ENCODE measurements at regions not wholly inside any gene's neighbourhood (a gene's known extent, or its start where the extent isn't known, plus 50 kb on each side); places are given as distances from the start of the nearest gene placed in this dataset.
A peak's percentile ranks its signal among the peaks of the same experiment; 100 is the strongest.
"Not testable (repeated sequence)": the region's sequence is repeated elsewhere in the genome, so short reads cannot be mapped to it uniquely, and the experiment has no call there.

DNA sequence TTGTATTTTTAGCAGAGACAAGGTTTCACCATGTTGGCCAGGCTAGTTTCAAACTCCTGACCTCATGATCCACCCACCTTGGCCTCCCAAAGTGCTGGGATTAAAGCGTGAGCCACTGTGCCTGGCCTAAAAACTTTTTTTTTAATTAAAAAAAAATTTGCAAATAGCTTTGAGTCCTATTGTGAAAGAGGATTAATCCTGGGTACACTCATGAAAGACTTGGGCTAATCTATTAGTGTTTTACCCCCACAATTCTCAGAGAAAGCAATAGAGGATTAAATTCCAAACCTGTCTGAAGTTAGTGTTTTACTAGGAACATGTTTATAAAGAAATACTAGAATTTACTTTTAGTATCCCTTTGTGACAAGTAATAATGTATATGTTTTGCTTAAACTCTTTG, 76.9 kb upstream of the ITGB1 start:
- DNase-seq, result no peak

- DNase-seq, result no peak
Measured at GRCh38 chr10:33032654-33033151, 74.7 kb upstream of the ITGB1 start.

GRCh38 chr10:33031815-33032653, 74.0 kb upstream of the ITGB1 start:
- no peak for DNase-seq

GRCh38 chr10:33031171-33031570, 73.1 kb upstream of the ITGB1 start:
- no peak for DNase-seq

DNA sequence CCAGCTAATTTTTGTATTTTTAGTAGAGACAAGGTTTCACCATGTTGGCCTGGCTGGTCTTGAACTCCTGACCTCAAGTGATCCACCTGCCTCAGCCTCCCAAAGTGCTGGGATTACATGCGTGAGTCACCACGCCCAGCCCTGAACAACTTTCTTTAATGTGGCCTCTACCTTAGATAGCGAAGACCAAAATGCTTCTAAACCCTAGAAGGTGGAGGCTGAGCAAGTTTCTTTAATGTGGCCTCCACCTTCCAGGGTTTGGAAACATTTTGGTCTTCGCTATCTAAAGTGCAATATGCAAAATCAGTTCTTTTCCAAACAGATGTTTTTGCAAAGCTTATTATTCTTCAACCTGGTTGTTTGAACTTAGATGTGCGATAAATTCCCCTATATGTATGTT, 70.5 kb upstream of the ITGB1 start:
- DNase-seq, result not testable (repeated sequence)

DNA sequence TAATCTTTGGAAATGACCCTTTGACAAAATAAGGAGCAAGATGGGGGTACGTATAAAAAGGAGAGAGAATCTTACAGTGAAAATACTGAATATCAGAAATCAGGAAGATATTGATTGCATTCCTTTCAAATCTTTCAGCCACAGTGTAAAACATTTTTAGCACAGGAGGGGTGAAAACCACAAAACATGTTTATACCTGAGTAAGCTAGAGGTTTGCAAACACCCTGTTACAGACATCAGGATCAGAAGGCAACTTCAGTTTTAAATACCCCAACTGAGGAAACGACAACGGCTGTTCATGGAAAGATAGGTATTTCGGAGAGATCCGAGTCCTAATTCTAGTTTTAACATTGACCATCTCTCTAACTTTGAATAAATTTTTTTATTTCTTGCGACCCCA, 69.1 kb upstream of the ITGB1 start:
- no peak for DNase-seq

DNA sequence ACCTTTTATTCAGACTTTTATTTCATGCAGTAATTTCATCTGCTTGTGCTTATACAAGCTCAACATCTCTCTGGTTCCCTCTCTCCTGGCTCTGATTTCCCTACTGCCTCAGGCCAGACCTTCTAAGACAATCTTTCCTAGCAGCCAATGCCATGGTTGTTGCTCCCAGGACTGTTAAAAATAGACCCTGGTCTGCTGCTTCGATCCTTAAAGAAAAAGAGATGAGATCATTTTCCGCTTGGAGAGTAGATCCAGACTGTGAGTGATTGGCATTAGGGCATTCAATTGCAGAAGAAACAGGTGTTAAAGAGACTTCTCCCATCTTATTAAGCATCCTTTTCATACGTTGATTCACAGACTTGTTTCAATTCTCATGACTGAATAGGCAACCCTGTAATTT, 68.4 kb upstream of the ITGB1 start:
- no peak for DNase-seq

DNA sequence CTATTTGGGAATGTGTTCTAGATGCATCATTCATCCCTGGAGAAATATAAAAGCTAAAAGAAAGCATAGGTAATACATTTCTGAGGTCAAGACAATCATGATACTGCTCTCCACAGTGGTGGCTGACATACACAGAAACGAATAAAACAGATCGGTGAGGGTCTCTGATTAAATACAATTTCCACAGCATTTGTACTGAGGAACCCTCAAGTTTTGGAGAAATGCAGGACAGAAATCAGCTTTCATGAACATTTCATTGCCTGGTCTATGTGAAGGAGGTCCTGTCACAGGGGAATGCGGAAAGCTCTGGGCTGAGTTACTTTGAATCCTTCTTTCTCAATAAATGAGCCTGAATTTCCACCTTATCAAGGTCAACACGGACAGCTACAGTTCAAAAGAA, 67.9 kb upstream of the ITGB1 start:
- DNase-seq, result no peak

- DNase-seq, result no peak
Measured at GRCh38 chr10:33025039-33025438, 67.0 kb upstream of the ITGB1 start.

- no peak for DNase-seq
Measured at GRCh38 chr10:33022691-33023090, 64.7 kb upstream of the ITGB1 start.

DNA sequence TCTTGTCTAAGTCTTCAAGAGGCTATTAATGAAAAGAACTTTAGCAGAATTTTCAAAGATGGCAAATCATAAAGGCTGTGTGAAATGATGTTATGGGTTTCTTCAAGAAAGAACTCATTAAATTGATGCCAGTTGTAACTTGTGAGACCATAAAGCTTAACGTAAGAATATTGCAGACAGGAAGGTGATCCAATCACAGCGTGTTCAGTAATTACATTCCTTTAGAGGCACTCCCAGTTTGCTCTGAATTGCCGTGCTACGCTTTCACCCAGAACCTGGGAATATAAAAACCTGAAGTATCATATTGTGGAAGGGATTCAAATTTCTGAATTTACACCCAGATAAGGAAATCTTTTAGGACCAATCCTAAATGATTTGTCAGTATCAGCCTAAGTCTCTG, 64.1 kb upstream of the ITGB1 start:
- DNase-seq, result no peak

- no peak for DNase-seq
Measured at GRCh38 chr10:33016988-33017387, 59.0 kb upstream of the ITGB1 start.

DNA sequence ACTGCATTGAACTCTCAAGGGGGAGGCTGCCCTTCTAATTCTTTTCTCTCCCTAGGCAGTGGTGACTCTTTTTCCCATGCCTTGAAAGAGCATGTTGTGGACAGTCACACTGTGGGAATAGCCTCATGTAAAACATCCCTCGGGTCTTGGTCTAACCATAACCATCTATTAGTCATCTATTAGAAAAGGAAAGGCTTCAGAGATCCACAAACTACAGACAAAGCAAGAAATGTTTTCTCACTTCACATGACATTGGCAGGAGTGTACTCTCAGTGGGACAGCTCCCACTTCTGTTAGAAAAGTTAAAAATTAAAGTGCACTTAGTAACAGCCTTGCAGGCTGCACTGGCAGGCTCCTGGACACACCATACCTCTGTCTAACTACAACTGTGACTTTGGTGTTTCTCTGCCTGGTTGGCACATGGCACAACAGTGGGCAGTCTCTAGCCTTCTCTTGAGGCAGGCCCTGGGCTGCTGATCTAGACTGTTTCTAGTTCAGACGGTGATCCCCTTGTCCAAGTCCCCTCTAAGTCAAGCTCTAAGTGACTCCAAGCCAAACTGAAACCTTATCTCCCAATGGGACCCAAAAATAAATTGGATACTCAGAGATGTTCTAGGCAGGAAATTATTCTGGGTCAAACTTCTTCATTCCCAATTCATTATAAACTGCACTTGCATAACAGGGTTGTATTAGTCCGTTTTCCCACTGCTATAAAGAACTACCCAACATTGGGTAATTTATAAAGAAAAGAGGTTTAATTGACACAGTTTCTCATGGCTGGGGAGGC, 57.9 kb upstream of the ITGB1 start:
- DNase-seq, result no peak

- DNase-seq, result not testable (repeated sequence)
Measured at GRCh38 chr10:33013331-33013730, 55.3 kb upstream of the ITGB1 start.

DNA sequence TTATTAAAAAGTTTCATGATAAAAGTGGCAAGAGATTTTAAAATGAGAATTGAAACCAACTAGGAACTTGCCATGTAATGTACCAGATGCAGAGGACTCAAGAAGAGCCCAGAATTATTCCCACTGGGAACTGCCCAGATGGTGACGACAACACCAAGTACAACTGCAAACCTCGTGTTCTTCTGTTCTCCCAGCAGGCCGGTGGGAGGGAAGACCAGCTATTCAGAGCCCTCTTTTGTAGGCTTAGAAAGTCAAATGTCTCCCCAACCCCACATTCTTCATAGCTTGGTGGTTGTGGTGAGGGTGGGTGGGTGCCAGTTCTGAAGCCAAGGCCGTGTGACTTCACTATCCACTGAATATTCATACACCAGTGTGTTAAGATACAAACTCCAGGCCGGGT, 54.3 kb upstream of the ITGB1 start:
- DNase-seq, result no peak

DNA sequence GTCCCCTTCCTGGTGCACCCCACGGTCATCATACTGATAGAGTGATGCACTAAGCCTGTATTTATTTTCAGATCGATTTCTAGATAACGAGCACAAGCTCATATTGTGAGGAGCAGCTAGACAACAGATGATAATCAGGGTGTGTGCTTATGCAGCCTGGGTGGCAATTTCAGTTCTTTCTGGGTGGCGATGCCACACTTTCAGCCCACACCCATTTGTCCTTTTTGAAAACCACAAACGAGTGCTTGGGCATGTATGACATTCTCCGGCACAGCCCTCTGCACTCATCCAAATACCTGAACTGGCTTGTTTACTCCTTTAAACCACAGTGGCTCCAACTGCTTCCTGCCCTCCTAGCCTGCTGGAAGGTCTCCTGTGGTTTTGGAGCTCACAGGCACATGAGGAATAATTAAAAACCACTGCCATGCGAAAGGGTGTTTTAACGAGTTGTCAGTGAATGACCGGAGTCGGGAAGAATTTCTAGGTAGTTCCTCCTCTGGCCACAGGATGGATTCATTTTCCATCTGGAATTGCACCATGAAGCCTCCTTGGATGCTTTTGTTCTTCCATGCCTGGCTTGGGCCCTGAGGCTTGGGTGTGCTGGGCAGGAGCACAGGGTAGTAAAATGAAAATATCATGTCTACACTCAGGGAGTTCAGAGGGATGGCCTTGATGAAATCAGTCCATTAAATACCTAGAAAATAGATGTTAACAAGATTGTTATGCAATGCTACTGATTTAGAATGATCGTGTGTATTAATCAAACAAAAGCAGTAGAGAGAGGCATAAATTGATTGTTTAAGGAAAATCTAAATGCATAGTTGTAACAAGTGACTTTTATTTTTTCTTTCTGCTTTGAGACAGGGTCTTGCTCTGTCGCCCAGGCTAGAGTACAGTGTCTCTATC, 52.4 kb upstream of the ITGB1 start:
- DNase-seq, result no peak

DNA sequence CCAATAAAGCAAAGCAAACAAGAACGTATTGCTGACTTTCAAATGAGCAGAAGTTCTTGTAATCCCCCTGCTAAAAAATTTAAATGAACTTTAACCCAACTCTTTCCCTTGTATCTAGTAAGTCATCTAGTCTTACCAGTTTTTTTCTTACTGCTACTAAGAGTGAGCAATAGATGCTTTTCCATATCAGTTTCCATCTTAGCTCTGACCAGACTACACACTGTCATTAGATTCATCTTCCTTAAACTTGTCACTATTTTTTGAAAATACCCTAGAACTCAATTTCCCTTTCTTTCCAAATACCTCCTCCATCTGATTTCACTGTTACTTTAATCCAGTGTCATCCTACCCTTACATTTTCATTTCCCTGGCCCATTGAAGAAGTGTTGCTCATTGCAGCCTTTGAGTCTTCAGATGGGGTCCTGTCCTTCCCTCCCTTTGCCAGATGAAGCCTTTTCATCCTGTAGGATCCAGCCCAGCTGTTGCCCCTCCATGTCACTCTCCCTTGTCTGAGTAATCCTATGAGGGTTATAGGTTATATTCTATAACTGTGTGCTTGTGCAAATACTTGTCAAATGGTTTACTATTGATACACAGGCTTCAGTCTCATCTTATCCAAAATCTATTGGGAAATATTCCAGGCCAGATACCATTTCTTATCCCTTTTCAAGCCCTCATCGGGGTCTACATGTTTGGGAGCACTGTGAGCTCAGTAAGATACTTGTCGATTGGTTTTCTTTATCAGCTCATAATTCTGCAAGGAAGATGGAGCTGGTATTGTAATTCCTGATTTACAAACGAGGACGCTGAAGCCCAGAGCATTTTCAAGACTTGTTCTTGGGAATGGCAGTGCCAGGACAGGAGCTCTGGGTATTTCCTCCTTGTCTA, 51.5 kb upstream of the ITGB1 start:
- DNase-seq, result no peak

DNA sequence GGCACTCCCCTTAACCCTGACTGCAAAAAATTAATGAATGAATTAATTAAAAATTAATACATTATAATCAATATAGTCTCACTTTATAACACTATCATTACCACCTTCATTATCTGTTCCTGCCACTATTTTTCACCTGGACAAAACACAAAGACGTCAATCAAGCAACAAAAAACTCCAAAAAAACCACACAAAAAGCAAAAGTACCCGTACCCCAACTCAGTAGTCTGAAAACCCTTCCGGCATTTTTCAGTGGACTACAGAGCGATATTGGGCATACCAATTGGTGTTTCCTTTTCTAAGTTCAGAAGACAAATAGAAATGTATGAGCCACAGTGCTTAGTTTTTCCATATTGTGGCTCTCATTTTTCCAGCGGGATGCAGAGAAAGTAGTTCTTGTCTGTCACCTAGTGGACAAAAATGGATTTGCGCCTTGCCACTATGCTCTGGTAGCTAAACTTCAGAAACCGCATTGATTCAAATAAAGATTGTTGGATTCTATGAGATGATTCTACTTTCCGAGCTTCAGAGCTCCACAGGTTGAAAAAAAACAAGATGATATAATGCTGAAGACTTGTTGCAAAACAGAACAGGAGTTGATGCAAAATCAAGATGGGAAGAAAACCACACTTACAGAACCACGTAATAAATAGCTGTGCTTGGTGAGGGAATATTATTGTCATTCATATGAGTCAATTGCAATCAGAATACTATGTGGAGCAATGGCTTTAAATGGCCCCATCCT, 50.6 kb upstream of the ITGB1 start:
- peak; percentile 64 for DNase-seq

GRCh38 chr10:33007731-33008381, 49.8 kb upstream of the ITGB1 start:
- DNase-seq, result not testable (repeated sequence)
